GM13977 (cell line): ENCODE measurements at regions not wholly inside any gene's neighbourhood (a gene's known extent, or its start where the extent isn't known, plus 50 kb on each side); places are given as distances from the start of the nearest gene placed in this dataset.

Source experiments
- DNase-seq: peaks from one replicate; pipeline ENCODE4 v3.0.0; 2012; ENCODE audit warnings: low spot score
- in situ Hi-C: fragments of 300-500 bp; cut with MboI; formaldehyde crosslinking; loops from one replicate; pipeline ENCODE4 v1.12.0; 2022; ENCODE audit warnings: low sequenced_read_pairs, low pct_unique_long_range_greater_than_20kb, mixed read lengths, inconsistent platforms; ENCODE audit not compliant: unreplicated experiment
- TF ChIP-seq, protein P1 (sequence below): IDR thresholded peaks from 2 replicates; pipeline ENCODE4 v1.5.1; 2012; ENCODE audit warnings: mild to moderate bottlenecking, control low read depth; ENCODE audit not compliant: insufficient read depth; ENCODE audit errors: extremely low read depth, missing control alignments

DNA sequence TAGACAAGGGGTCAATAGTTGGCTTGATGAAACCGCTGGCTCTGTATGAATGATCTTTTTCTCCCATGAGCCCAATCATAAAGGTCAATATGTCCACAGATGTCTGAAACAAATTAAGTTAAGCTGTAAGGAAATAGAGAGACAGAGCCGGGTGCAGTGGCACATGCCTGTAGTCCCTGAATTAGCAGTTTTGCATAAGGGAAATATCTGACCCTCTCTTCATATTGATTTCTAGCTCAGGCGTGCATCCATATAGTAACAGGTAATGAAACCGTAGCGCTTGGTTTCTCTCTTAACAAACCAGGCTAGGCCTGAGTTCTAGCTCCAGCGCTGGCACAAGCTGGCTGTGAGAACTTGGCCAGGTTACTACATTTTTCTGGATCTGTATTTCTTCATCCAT, 118.1 kb upstream of the ERCC6L2 start:
- in situ Hi-C loops = no loop called here
- TF ChIP-seq, protein P1, sequence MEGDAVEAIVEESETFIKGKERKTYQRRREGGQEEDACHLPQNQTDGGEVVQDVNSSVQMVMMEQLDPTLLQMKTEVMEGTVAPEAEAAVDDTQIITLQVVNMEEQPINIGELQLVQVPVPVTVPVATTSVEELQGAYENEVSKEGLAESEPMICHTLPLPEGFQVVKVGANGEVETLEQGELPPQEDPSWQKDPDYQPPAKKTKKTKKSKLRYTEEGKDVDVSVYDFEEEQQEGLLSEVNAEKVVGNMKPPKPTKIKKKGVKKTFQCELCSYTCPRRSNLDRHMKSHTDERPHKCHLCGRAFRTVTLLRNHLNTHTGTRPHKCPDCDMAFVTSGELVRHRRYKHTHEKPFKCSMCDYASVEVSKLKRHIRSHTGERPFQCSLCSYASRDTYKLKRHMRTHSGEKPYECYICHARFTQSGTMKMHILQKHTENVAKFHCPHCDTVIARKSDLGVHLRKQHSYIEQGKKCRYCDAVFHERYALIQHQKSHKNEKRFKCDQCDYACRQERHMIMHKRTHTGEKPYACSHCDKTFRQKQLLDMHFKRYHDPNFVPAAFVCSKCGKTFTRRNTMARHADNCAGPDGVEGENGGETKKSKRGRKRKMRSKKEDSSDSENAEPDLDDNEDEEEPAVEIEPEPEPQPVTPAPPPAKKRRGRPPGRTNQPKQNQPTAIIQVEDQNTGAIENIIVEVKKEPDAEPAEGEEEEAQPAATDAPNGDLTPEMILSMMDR = no peak
- peak; percentile 33 for DNase-seq

DNA sequence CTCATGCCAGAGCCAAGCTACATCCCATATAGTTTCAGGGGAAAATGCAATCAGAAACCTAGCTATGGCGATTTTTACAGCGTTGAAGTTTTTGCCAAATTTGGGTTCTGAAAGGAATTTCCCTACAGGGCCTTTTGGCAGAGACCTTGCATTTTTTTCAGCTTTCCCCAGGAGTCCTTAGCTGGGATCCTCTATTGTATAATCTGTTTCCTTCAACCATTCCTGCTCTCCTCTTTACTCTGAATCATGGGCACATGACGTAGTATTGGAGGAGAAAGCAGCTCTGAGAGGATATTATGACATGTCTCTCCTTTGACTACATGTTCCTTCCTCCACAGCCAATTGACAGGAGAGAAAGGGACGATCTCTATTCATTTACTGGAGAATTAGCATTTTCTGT, 118.5 kb upstream of the ERCC6L2 start:
- in situ Hi-C loops = no loop called here
- TF ChIP-seq, protein P1 = no peak
- no peak for DNase-seq

DNA sequence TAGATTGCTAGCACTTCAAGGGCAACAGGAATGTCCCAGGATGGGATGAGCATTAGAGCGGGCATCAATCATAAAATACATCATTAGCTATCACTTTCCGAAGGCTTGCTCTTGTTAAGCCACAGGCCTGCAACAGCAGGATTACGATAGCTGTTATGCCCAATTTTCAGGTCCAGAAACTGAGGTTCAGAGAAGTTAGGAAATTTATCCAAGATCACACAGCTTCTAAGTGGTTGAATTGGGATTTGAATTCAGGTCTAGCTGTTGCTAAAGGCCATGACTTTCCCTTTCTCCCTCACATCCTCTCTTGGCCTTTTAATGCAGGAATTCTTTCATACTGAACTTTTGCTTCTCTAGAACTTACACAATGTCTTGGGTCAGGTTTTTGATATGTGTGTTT, 119.4 kb upstream of the ERCC6L2 start:
- TF ChIP-seq, protein P1 = no peak
- in situ Hi-C loops = no loop called here
- DNase-seq = no peak

DNA sequence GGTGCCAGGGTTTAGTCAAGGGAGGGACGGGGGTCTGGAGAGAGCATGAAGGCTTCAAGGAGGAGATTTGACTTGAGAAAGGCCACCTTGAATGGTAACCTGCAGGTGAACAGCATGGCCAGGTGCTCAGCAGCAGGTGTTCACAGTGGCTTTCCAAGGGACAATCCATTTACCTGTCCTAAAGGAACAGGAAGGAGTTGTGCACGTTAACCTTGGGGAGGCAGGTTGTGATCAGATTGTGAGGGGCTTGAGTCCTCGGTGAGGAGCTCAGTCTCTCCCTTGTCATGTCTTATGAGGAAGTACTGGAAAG, 120.1 kb upstream of the ERCC6L2 start:
- TF ChIP-seq, protein P1 = no peak
- in situ Hi-C loops = no loop called here
- no peak for DNase-seq

DNA sequence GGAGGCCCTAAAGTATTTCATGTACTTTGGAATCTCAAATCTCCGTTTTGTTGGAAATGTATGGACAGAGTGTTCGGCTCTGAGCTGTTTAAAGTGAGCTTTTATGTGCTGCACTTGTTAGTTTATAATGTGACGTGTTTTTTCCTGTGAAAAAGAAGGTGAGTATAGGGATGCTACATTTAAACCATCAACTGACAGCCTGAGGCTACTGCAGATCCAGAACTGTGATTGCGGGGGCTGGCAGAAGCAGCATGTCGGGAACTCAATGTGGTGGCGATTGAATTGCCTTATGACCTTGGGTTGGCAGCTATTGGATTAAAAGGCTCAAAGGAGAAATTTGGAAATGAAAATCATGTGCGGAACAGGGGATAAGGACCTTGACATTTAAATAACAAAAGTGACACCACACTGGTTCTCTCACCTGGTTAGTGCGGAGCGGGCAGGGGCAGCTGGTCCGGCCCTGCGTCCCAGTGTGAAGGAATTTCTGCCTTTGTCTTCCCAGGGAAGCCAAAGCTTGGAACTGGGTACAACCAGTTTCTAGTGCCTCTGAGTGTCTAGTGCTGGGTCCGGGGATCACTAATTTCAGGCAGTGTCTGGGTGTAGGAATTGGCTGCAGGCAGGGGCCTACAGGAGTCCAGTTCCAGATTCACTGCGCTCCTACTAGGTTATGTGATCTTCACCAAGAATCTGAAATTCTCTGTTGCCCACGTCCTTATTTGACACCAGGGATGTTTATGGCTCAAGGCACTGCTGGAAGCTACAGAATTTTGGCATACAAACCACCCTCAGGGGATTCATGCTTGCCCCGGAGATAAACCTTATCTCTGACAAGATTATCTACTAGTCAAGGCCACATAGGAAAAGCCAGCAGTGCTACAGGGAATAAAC, 120.7 kb upstream of the ERCC6L2 start:
- in situ Hi-C loops = no loop called here
- TF ChIP-seq, protein P1 = no peak
- DNase-seq = no peak

DNA sequence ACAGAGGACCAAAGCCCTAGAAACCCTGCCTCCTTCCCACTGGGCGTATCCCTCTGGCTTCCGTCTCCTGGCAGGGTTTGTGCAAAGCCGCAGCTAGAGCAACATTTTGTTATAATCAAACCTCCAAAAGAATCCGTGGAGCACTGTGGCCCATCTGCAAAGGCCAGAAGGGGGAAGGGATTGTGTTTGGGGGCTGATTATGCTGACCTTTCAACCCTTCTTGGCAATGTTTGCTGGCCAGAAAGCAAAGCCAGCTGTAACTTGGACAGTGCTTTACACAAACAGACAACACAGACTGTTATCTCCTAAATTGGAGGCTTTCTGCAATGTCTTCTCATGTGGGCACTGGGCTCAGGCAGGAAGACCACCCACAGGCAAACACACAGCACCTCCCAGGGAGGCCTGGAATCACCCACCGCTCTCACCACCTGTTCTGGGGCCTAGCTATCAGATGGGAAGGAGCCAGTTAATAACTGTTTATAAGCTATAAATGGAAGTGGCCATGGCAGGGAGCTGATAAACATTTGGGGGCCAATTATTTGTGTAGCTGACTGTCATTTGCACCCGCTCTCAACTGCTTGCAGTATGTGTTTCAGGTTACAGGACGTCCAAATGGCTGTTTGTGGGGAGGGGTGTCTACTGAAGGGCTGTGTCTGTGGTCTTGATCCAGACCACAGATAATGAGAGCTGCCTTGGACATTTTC, 121.6 kb upstream of the ERCC6L2 start:
- TF ChIP-seq, protein P1 = no peak
- in situ Hi-C loops = no loop called here
- DNase-seq = no peak
